CD14-positive monocyte (primary cell): ENCODE measurements at regions not wholly inside any gene's neighbourhood (a gene's known extent, or its start where the extent isn't known, plus 50 kb on each side); places are given as distances from the start of the nearest gene placed in this dataset.

Source experiments
- DNase-seq, 3 donors: peaks; one replicate each; pipeline ENCODE4 v3.0.0-alpha.2; 2011 to 2022
- H2AFZ ChIP-seq: 2 replicates; pipeline ENCODE4 v1.6.0; 2012; ENCODE audit warnings: mild to moderate bottlenecking, low read depth, low read length, inconsistent platforms; ENCODE audit not compliant: insufficient read depth, poor library complexity, severe bottlenecking
- H3K27ac ChIP-seq, 2 donors: 1 replicate in 1 of 2; 2 replicates in 1 of 2; pipeline ENCODE4 v1.5.1; 2012 to 2013; ENCODE audit warnings: low read length in 2 of 2, control low read depth in 1 of 2, inconsistent platforms in 1 of 2, low read depth in 1 of 2, mild to moderate bottlenecking in 1 of 2
- H3K27me3 ChIP-seq, 2 donors: one replicate each; pipeline versions ENCODE4 v1.6.0 to v1.6.1; 2011 to 2013; ENCODE audit warnings: low read length in 2 of 2; ENCODE audit not compliant: control insufficient read depth in 2 of 2, insufficient read depth in 2 of 2
- H3K36me3 ChIP-seq, 2 donors: replicated peaks in 1 of 2; 1 replicate in 1 of 2; 2 replicates in 1 of 2; pipeline versions ENCODE4 v1.5.1 to v1.6.1; 2012 to 2013; ENCODE audit warnings: low read length in 2 of 2, control low read depth in 1 of 2, inconsistent platforms in 1 of 2, mild to moderate bottlenecking in 1 of 2; ENCODE audit not compliant: insufficient read depth in 2 of 2, control insufficient read depth in 1 of 2
- H3K4me1 ChIP-seq, 2 donors: 1 replicate in 1 of 2; 2 replicates in 1 of 2; pipeline versions ENCODE4 v1.5.1 to v1.6.1; 2012 to 2013; ENCODE audit warnings: low read length in 2 of 2, control low read depth in 1 of 2, inconsistent platforms in 1 of 2, mild to moderate bottlenecking in 1 of 2, moderate library complexity in 1 of 2; ENCODE audit not compliant: insufficient read depth in 2 of 2, control insufficient read depth in 1 of 2
- H3K4me2 ChIP-seq: replicated peaks from 2 replicates; pipeline ENCODE3; 2012; ENCODE audit warnings: low read length, moderate library complexity, mild to moderate bottlenecking; ENCODE audit not compliant: poor library complexity, severe bottlenecking; ENCODE audit errors: extremely low read depth
- H3K4me3 ChIP-seq, 3 experiments: fragments of 200-600 bp in 1 of 3; sonication (generic) in 1 of 3; replicated peaks in 1 of 3; 1 replicate in 2 of 3; 2 replicates in 1 of 3; pipeline ENCODE4 v1.5.1; 2011 to 2013; ENCODE audit warnings: low read length in 3 of 3, mild to moderate bottlenecking in 3 of 3, control low read depth in 2 of 3, low read depth in 2 of 3, inconsistent platforms in 1 of 3, moderate library complexity in 1 of 3
- H3K79me2 ChIP-seq: 2 replicates; pipeline ENCODE4 v1.6.0; 2012; ENCODE audit warnings: mild to moderate bottlenecking, control low read depth, inconsistent platforms, low read length, moderate library complexity; ENCODE audit not compliant: insufficient read depth
- H3K9ac ChIP-seq: 2 replicates; pipeline ENCODE4 v1.6.0; 2017; ENCODE audit warnings: low read length, mild to moderate bottlenecking; ENCODE audit not compliant: insufficient read depth, poor library complexity, severe bottlenecking
- H3K9me3 ChIP-seq, 2 donors: replicated peaks in 1 of 2; 1 replicate in 1 of 2; 2 replicates in 1 of 2; pipeline versions ENCODE4 v1.5.1 to v1.6.1; 2012 to 2013; ENCODE audit warnings: low read length in 2 of 2, control low read depth in 1 of 2; ENCODE audit not compliant: control insufficient read depth in 1 of 2, insufficient read depth in 1 of 2
- H4K20me1 ChIP-seq: 2 replicates; pipeline ENCODE4 v1.6.0; 2012; ENCODE audit warnings: mild to moderate bottlenecking, low read length, control low read depth, moderate library complexity; ENCODE audit not compliant: insufficient read depth
- H3K27ac Mint-ChIP-seq, 7 donors: one replicate each; pipeline ENCODE4 v1.8.0; 2020; ENCODE audit warnings: mild to moderate bottlenecking in 7 of 7, mixed read lengths in 7 of 7, moderate library complexity in 6 of 7, inconsistent platforms in 2 of 7
- H3K27me3 Mint-ChIP-seq, 3 donors: one replicate each; pipeline ENCODE4 v1.8.0; 2021 to 2022; ENCODE audit warnings: low read depth in 3 of 3, mild to moderate bottlenecking in 3 of 3, mixed read lengths in 3 of 3, moderate library complexity in 3 of 3, inconsistent platforms in 1 of 3
- H3K36me3 Mint-ChIP-seq, 2 donors: one replicate each; pipeline ENCODE4 v1.8.0; 2020; ENCODE audit warnings: mixed read lengths in 2 of 2, inconsistent platforms in 1 of 2, mild to moderate bottlenecking in 1 of 2
- H3K4me1 Mint-ChIP-seq: one replicate; pipeline ENCODE4 v1.8.0; 2020; ENCODE audit warnings: mild to moderate bottlenecking, mixed read lengths
- H3K4me3 Mint-ChIP-seq, 2 donors: one replicate each; pipeline ENCODE4 v1.8.0; 2020; ENCODE audit warnings: mild to moderate bottlenecking in 2 of 2, mixed read lengths in 2 of 2, moderate library complexity in 1 of 2
- H3K9me3 Mint-ChIP-seq, 7 donors: one replicate each; pipeline ENCODE4 v1.8.0; 2020 to 2022; ENCODE audit warnings: mixed read lengths in 7 of 7, mild to moderate bottlenecking in 6 of 7, moderate library complexity in 6 of 7, inconsistent platforms in 2 of 7
- WGBS: methylation state at CpG from one replicate; pipeline ENCODE4 v1.1.5; 2013; ENCODE audit warnings: missing lambda C conversion rate; ENCODE audit not compliant: insufficient coverage; 5-methylcytosine and 5-hydroxymethylcytosine counted together
- intact Hi-C, 2 donors: fragments of 100-400 bp; cut with micrococcal nuclease; formaldehyde crosslinking; loops; one replicate each; pipeline versions ENCODE4 v1.15.0 to v1.15.1; 2023
- TF ChIP-seq, protein P1 (sequence below): fragments of 200-600 bp; IDR thresholded peaks from one replicate; pipeline ENCODE4 v1.8.0; 2022; ENCODE audit warnings: antibody characterized with exemption, mild to moderate bottlenecking

DNA sequence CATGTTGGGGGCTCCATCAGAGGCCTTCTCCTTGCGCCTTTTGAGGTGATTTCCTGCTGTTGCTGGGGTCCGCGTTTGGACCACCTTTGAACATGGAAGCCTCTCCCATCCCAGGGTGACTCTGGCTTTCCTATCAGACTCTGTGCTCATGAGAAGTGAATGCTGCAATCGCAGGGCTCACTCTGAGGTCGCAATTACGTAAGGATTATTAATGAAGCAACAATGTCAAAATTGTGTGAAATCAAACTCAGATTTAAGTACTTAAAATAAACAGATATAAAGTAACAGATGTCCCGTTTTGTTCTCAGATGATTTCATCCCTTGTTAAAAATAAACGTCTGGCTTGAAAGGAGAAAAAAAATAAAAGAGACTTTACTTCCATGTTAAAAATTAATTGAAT lies 634.2 kb downstream of the BNC2 start:
- H3K27ac Mint-ChIP-seq, result peak overlapping the region in 1 of 7 donors; percentile 9
- Histone ChIP-seq H3K36me3 (no peaks in the 10 kb centered on the region), H4K20me1 (no peaks in the 10 kb centered on the region), H3K79me2 (no peaks in the 10 kb centered on the region), H3K4me2 (no peak overlapping the region), H3K9me3 (peaks cover 20 to 27% of the 10 kb centered on the region in 2 donors), H3K27ac (no peak overlapping the region), H3K4me1 (peaks cover 7 to 8% of the 10 kb centered on the region in 2 donors), H3K4me3 (no peak overlapping the region), H2AFZ (no peak overlapping the region), H3K27me3 (no peaks in the 10 kb centered on the region), H3K9ac (no peak overlapping the region)
- intact Hi-C loops, result no loop called here
- WGBS, result 90% methylated on average over 4 of the region's 8 CpGs
- H3K36me3 Mint-ChIP-seq, result no peaks in the 10 kb centered on the region
- TF ChIP-seq, protein P1, sequence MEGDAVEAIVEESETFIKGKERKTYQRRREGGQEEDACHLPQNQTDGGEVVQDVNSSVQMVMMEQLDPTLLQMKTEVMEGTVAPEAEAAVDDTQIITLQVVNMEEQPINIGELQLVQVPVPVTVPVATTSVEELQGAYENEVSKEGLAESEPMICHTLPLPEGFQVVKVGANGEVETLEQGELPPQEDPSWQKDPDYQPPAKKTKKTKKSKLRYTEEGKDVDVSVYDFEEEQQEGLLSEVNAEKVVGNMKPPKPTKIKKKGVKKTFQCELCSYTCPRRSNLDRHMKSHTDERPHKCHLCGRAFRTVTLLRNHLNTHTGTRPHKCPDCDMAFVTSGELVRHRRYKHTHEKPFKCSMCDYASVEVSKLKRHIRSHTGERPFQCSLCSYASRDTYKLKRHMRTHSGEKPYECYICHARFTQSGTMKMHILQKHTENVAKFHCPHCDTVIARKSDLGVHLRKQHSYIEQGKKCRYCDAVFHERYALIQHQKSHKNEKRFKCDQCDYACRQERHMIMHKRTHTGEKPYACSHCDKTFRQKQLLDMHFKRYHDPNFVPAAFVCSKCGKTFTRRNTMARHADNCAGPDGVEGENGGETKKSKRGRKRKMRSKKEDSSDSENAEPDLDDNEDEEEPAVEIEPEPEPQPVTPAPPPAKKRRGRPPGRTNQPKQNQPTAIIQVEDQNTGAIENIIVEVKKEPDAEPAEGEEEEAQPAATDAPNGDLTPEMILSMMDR, result no peak
- peaks cover 0 to 2% (median 0%) of the 10 kb centered on the region in 3 donors for H3K27me3 Mint-ChIP-seq
- H3K4me1 Mint-ChIP-seq, result peaks cover 14% of the 10 kb centered on the region
- no peak overlapping the region for H3K4me3 Mint-ChIP-seq
- H3K9me3 Mint-ChIP-seq, result peaks cover 17 to 48% (median 25%) of the 10 kb centered on the region in 7 donors
- no peak for DNase-seq

DNA sequence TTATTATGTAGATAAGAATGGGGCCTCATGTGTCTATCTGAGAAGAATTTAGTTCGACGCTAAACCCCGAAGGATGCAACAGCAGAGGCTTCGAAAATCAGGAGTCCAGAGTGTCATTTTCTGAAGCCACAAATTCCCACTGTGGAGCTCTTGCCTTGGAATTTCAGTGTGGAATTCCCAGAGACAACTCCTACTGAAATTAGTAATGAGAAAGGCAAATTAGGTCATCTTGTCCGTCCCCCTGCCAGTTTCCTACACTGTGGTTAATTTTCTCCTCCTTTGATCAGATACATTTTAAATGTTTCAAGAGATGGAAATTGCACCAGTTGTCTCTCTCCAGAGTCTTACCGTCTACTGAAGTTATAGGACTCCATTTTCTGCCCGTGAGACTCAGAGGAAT lies 633.6 kb downstream of the BNC2 start:
- Histone ChIP-seq H3K4me3 (no peak overlapping the region), H3K79me2 (no peaks in the 10 kb centered on the region), H3K27ac (no peak overlapping the region), H3K27me3 (no peaks in the 10 kb centered on the region), H4K20me1 (no peaks in the 10 kb centered on the region), H3K9me3 (peaks cover 20 to 27% of the 10 kb centered on the region in 2 donors), H3K9ac (no peak overlapping the region), H3K4me1 (peaks cover 7 to 8% of the 10 kb centered on the region in 2 donors), H2AFZ (no peak overlapping the region), H3K36me3 (no peaks in the 10 kb centered on the region), H3K4me2 (no peak overlapping the region)
- intact Hi-C loops, result no loop called here
- H3K4me3 Mint-ChIP-seq, result no peak overlapping the region
- 94% methylated on average over 3 of the region's 7 CpGs for WGBS
- H3K9me3 Mint-ChIP-seq, result peaks cover 17 to 49% (median 24%) of the 10 kb centered on the region in 7 donors
- no peak overlapping the region for H3K27ac Mint-ChIP-seq
- no peaks in the 10 kb centered on the region for H3K36me3 Mint-ChIP-seq
- peaks cover 14% of the 10 kb centered on the region for H3K4me1 Mint-ChIP-seq
- H3K27me3 Mint-ChIP-seq, result peaks cover 0 to 4% (median 0%) of the 10 kb centered on the region in 3 donors
- TF ChIP-seq, protein P1, result no peak
- DNase-seq, result no peak
